Pancreas (tissue), 10 donors: ENCODE measurements at regions not wholly inside any gene's neighbourhood (a gene's known extent, or its start where the extent isn't known, plus 50 kb on each side); places are given as distances from the start of the nearest gene placed in this dataset.
A peak's percentile ranks its signal among the peaks of the same experiment; 100 is the strongest.

Experiments used
- ATAC-seq, 4 donors: fragments of 200-7000 bp; cut with Tn5 transposase; one replicate each; pipeline versions ENCODE4 v1.8.0 to v1.9.1; 2020; ENCODE audit warnings: mild to moderate bottlenecking in 4 of 4, moderate library complexity in 4 of 4
- DNase-seq, 6 donors: peaks; one replicate each; pipeline ENCODE4 v3.0.0-alpha.2; 2020
- FAIRE-seq: peaks from 2 replicates; lab custom pipeline; 2012; peaks lifted over from hg19 to GRCh38; lab: Jason Lieb, UNC
- H3K27ac ChIP-seq, 4 donors: fragments of 200-600 bp; sonication (generic); 1 replicate in 3 of 4; 2 replicates in 1 of 4; pipeline versions ENCODE4 v1.5.0 to v1.8.0; 2020
- H3K27me3 ChIP-seq, 4 donors: fragments of 200-600 bp; one replicate each; pipeline ENCODE4 v1.8.0; 2021
- H3K36me3 ChIP-seq, 3 donors: fragments of 200-600 bp; sonication (generic) in 1 of 3; one replicate each; pipeline versions ENCODE4 v1.5.0 to v1.8.0; 2020 to 2021
- H3K4me1 ChIP-seq, 3 donors: fragments of 200-600 bp; one replicate each; pipeline ENCODE4 v1.8.0; 2021
- H3K4me3 ChIP-seq, 4 donors: fragments of 200-600 bp; sonication (generic) in 2 of 4; one replicate each; pipeline versions ENCODE4 v1.5.0 to v1.8.0; 2020 to 2021
- H3K9me3 ChIP-seq, 4 donors: fragments of 200-600 bp; one replicate each; pipeline ENCODE4 v1.8.0; 2021
- WGBS, 2 donors: extraction: QIAGEN DNeasy Blood & Tissue Kit; methylation state at CpG; one replicate each; pipeline ENCODE4 v1.1.7; 2013; 5-methylcytosine and 5-hydroxymethylcytosine counted together
- intact Hi-C, 3 donors: fragments of 100-400 bp; cut with DNase I; formaldehyde crosslinking; loops; one replicate each; pipeline versions ENCODE4 v1.11.1 to v1.14.2; 2022
- TF ChIP-seq, protein P1 (sequence below), 4 donors: fragments of 200-600 bp; sonication (generic) in 3 of 4; IDR thresholded peaks; one replicate each; pipeline versions ENCODE4 v1.5.0 to v1.8.0; 2021; ENCODE audit warnings: antibody characterized with exemption in 4 of 4
- donor health status: healthy with polysubstance abuse.
- donor health status: DM: no; HTN: no; CAD: no; lungs with moderate emphysema.
- donor health status: DM: no; HTN: no; CAD: no.
- donor health status: control.
- donor health status: control.
- donor health status: Bipolar disorder and iron deficiency.
- donor health status: DM: yes; HTN: yes; CAD: no.
- donor health status: DM: no; HTN: no; CAD: no.
- donor health status: DM: no; HTN: no; CAD: no.
- donor health status: DM: yes; HTN: yes; CAD: no.

DNA sequence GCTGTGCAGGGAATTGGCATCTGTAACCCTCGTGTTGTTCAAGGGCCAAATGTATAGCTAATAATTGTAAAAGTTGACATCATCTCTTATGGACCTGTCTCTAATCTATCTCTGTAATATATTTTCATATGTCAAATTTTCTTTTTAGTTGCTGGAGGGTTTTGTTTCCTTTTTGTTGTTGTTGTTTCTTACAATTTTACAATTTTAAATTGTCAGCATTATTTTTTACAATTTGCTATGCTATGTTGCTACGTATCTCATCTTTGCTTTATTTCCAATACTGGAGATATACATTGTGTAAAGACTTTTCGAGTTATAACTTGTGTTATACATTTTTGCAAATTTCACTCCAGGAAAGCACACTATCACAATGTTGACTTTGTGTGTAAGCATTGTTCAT lies 290.2 kb upstream of the SP4 start:
- no peak for DNase-seq
- intact Hi-C loops, result no loop called here
- no peak overlapping the region for H3K27ac ChIP-seq
- TF ChIP-seq, protein P1, sequence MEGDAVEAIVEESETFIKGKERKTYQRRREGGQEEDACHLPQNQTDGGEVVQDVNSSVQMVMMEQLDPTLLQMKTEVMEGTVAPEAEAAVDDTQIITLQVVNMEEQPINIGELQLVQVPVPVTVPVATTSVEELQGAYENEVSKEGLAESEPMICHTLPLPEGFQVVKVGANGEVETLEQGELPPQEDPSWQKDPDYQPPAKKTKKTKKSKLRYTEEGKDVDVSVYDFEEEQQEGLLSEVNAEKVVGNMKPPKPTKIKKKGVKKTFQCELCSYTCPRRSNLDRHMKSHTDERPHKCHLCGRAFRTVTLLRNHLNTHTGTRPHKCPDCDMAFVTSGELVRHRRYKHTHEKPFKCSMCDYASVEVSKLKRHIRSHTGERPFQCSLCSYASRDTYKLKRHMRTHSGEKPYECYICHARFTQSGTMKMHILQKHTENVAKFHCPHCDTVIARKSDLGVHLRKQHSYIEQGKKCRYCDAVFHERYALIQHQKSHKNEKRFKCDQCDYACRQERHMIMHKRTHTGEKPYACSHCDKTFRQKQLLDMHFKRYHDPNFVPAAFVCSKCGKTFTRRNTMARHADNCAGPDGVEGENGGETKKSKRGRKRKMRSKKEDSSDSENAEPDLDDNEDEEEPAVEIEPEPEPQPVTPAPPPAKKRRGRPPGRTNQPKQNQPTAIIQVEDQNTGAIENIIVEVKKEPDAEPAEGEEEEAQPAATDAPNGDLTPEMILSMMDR (IDR thresholded peaks at IDR 0.05), result no peak
- ATAC-seq, result no peak
- WGBS, 2 donors, result 67 to 72% methylated on average over 3 of the region's 3 CpGs
- no peak for FAIRE-seq
- no peak overlapping the region for H3K4me3 ChIP-seq
- H3K27me3 ChIP-seq, result peaks cover 0 to 4% (median 0%) of the 10 kb centered on the region in 4 donors
- H3K9me3 ChIP-seq, result no peaks in the 10 kb centered on the region
- H3K4me1 ChIP-seq, result no peaks in the 10 kb centered on the region
- no peaks in the 10 kb centered on the region for H3K36me3 ChIP-seq

DNA sequence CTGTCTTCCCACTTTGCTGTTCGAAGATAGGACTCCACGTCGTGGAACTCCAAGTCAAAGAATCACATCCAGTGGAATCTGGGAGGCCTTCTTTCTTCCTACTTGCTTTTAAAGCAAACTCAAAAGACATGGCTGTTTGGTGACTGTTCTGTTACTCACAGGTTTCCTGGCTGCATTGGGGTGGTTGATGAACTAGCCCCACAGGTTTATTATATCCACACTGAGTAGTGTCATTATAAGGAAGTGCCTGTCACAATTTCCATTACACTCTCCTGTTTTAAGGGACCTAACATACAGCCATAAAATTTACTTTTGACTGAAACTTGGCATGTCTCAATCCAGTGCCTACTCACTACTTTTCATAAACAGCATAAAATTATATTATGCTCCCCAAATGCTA lies 287.3 kb upstream of the SP4 start:
- Histone ChIP-seq H3K27me3 (peaks cover 0 to 4% (median 0%) of the 10 kb centered on the region in 4 donors), H3K4me1 (no peaks in the 10 kb centered on the region), H3K36me3 (no peaks in the 10 kb centered on the region), H3K9me3 (no peaks in the 10 kb centered on the region), H3K27ac (no peak overlapping the region), H3K4me3 (no peak overlapping the region)
- DNase-seq (no peak), FAIRE-seq (no peak), ATAC-seq (no peak)
- intact Hi-C loops, result no loop called here
- WGBS, 2 donors, result 68 to 89% methylated on average over 3 of the region's 3 CpGs
- TF ChIP-seq, protein P1 (IDR thresholded peaks at IDR 0.05), result no peak

DNA sequence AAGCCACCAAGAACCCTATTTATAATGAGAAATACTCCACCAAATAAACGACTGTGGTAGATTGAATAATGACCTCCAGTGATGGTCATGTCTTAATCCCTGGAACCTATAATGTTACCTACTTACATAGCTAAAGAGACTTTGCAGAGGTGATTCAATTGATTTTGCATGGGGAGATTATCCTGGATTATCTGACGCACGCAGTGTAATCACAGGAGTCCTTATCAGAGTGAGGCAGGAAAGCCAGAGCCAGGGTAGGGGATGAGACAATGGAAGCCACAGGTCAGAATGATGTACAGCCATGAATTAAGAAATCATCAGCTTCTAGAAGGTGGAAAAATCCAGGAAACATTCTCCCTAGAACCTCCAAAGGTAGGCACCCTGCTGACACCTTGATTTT lies 286.4 kb upstream of the SP4 start:
- peaks cover 0 to 4% (median 0%) of the 10 kb centered on the region in 4 donors for H3K27me3 ChIP-seq
- H3K36me3 ChIP-seq, result no peaks in the 10 kb centered on the region
- no peak overlapping the region for H3K27ac ChIP-seq
- no peak for ATAC-seq
- H3K4me1 ChIP-seq, result no peaks in the 10 kb centered on the region
- WGBS, 2 donors, result 42 to 51% methylated on average over 3 of the region's 3 CpGs
- intact Hi-C loops, result no loop called here
- no peak overlapping the region for H3K4me3 ChIP-seq
- FAIRE-seq, result no peak
- H3K9me3 ChIP-seq, result no peaks in the 10 kb centered on the region
- TF ChIP-seq, protein P1 (IDR thresholded peaks at IDR 0.05), result no peak
- DNase-seq, result no peak

DNA sequence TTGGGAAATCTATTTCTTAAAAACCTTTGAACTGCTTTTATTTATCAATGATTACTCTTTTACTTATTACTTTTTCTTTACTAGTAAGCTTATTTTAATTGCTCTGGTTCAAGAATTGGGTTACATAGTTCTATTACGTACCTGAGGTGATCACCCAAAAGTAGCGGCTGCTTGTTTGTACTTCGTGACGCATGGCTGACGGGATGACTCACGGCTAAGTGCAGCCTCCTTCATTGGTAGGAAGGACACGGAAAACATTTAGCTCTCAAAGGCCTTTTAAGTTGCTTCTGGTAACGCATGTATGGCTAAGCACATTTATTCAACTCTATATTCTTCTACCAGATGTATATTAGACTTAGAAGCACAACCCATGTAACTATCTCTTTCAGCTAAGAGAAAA lies 285.8 kb upstream of the SP4 start:
- no peak for DNase-seq
- intact Hi-C loops, result no loop called here
- WGBS, 2 donors, result 74 to 81% methylated on average over 8 of the region's 8 CpGs
- Histone ChIP-seq H3K27me3 (peaks cover 0 to 4% (median 0%) of the 10 kb centered on the region in 4 donors), H3K4me1 (no peaks in the 10 kb centered on the region), H3K36me3 (no peaks in the 10 kb centered on the region), H3K9me3 (no peaks in the 10 kb centered on the region), H3K27ac (no peak overlapping the region), H3K4me3 (no peak overlapping the region)
- no peak for ATAC-seq
- no peak for FAIRE-seq
- TF ChIP-seq, protein P1 (IDR thresholded peaks at IDR 0.05), result no peak

DNA sequence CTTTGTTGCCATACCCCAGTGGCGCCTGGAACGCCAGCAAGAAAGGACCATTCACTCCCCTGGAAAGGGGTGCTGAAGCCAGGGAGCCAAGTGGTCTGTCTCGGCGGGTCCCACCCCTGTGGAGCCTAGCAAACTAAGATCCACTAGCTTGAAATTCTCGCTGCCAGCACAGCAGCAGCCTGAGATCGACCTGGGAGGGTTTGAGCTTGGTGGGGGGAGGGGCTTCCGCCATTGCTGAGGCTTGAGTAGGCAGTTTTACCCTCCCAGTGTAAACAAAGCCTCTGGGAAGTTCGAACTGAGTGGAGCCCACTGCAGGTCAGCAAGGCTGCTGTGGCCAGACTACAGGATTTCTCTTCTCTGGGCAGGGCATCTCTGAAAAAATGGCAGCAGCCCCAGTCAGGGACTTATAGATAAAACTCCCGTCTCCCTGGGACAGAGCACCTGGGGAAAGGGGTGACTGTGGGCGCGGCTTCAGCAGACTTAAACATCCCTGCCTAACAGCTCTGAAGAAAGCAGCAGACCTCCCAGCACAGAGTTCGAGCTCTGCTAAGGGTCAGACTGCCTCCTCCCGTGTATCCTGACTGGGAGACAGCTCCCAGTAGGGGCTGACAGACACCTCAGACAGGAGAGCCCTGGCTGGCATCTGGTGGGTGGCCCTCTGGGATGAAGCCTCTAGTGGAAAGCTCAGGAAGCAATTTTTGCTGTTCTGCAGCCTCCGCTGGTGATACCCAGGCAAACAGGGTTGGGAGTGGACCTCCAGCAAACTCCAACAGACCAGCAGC lies 281.1 kb upstream of the SP4 start:
- Histone ChIP-seq H3K36me3 (no peaks in the 10 kb centered on the region), H3K4me3 (no peak overlapping the region), H3K9me3 (no peaks in the 10 kb centered on the region), H3K27ac (no peak overlapping the region), H3K4me1 (no peaks in the 10 kb centered on the region), H3K27me3 (no peaks in the 10 kb centered on the region)
- no peak for ATAC-seq
- TF ChIP-seq, protein P1 (IDR thresholded peaks at IDR 0.05), result no peak
- 57 to 59% methylated on average over 14 of the region's 14 CpGs for WGBS, 2 donors
- FAIRE-seq, result no peak
- peak in 1 of 6 donors; percentile 35 for DNase-seq
- intact Hi-C loops, result no loop called here
